HEK293 (cell line): ENCODE measurements at regions not wholly inside any gene's neighbourhood (a gene's known extent, or its start where the extent isn't known, plus 50 kb on each side); places are given as distances from the start of the nearest gene placed in this dataset.

ENCODE experiments used
- TF ChIP-seq, protein P1 (sequence below): fragments of 450-650 bp; formaldehyde crosslinking; IDR thresholded peaks from 2 replicates; pipeline ENCODE4 v1.5.1; 2016; ENCODE audit warnings: missing biosample characterization, missing genetic modification characterization, low read depth
- TF ChIP-seq, protein P2 (sequence below): fragments of 450-650 bp; formaldehyde crosslinking; IDR thresholded peaks from 2 replicates; pipeline ENCODE4 v1.5.1; 2016; ENCODE audit warnings: missing biosample characterization, missing genetic modification characterization
- TF ChIP-seq, protein P3 (sequence below): fragments of 450-650 bp; formaldehyde crosslinking; IDR thresholded peaks from 2 replicates; pipeline ENCODE4 v1.5.1; 2016; ENCODE audit warnings: missing biosample characterization, missing genetic modification characterization

DNA sequence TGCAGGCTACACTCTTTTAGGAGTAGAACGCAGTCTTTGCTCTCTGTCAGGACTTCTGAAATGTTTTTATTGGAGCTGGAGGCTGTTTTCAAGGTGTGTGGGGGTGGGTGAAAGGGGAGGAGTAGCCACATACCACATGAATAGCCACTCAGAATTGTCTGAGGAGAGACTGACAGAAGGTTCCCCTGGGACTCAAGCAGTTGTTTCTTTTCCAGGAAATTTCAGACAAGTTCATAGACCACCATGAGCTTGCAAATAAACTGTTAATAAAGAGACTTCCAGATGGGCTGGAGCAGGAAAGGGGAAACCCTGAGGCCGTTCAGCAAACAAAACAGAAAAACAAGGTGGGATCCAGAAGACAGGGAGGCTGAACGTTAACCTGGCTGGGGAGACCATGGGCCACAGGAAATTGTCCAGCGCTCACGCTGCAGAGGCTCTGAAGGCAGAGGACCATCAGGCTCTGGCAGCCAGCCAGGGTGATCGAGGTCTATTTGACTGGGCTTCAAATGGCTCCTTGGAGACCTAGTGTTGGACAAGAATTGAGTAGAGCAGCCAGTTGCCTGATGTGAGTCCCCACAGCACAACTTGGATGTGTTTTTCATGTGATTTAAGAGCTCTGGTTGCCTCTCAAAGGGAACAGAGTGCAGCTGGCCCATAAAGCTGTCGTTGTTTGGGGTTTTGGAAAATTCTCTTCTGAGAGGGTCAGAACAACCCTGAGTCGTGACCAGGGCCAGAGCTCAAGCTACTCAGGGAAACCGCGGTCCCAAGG, 159.2 kb upstream of the RAI14 start:
- TF ChIP-seq, protein P1, sequence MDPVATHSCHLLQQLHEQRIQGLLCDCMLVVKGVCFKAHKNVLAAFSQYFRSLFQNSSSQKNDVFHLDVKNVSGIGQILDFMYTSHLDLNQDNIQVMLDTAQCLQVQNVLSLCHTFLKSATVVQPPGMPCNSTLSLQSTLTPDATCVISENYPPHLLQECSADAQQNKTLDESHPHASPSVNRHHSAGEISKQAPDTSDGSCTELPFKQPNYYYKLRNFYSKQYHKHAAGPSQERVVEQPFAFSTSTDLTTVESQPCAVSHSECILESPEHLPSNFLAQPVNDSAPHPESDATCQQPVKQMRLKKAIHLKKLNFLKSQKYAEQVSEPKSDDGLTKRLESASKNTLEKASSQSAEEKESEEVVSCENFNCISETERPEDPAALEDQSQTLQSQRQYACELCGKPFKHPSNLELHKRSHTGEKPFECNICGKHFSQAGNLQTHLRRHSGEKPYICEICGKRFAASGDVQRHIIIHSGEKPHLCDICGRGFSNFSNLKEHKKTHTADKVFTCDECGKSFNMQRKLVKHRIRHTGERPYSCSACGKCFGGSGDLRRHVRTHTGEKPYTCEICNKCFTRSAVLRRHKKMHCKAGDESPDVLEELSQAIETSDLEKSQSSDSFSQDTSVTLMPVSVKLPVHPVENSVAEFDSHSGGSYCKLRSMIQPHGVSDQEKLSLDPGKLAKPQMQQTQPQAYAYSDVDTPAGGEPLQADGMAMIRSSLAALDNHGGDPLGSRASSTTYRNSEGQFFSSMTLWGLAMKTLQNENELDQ (tag by site-specific recombination), result no peak
- TF ChIP-seq, protein P2, sequence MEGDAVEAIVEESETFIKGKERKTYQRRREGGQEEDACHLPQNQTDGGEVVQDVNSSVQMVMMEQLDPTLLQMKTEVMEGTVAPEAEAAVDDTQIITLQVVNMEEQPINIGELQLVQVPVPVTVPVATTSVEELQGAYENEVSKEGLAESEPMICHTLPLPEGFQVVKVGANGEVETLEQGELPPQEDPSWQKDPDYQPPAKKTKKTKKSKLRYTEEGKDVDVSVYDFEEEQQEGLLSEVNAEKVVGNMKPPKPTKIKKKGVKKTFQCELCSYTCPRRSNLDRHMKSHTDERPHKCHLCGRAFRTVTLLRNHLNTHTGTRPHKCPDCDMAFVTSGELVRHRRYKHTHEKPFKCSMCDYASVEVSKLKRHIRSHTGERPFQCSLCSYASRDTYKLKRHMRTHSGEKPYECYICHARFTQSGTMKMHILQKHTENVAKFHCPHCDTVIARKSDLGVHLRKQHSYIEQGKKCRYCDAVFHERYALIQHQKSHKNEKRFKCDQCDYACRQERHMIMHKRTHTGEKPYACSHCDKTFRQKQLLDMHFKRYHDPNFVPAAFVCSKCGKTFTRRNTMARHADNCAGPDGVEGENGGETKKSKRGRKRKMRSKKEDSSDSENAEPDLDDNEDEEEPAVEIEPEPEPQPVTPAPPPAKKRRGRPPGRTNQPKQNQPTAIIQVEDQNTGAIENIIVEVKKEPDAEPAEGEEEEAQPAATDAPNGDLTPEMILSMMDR, result no peak
- TF ChIP-seq, protein P3, sequence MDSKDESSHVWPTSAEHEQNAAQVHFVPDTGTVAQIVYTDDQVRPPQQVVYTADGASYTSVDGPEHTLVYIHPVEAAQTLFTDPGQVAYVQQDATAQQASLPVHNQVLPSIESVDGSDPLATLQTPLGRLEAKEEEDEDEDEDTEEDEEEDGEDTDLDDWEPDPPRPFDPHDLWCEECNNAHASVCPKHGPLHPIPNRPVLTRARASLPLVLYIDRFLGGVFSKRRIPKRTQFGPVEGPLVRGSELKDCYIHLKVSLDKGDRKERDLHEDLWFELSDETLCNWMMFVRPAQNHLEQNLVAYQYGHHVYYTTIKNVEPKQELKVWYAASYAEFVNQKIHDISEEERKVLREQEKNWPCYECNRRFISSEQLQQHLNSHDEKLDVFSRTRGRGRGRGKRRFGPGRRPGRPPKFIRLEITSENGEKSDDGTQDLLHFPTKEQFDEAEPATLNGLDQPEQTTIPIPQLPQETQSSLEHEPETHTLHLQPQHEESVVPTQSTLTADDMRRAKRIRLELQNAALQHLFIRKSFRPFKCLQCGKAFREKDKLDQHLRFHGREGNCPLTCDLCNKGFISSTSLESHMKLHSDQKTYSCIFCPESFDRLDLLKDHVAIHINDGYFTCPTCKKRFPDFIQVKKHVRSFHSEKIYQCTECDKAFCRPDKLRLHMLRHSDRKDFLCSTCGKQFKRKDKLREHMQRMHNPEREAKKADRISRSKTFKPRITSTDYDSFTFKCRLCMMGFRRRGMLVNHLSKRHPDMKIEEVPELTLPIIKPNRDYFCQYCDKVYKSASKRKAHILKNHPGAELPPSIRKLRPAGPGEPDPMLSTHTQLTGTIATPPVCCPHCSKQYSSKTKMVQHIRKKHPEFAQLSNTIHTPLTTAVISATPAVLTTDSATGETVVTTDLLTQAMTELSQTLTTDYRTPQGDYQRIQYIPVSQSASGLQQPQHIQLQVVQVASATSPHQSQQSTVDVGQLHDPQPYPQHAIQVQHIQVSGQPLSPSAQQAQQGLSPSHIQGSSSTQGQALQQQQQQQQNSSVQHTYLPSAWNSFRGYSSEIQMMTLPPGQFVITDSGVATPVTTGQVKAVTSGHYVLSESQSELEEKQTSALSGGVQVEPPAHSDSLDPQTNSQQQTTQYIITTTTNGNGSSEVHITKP (tag by site-specific recombination), result no peak
